A549 (cell line): ENCODE measurements at regions not wholly inside any gene's neighbourhood (a gene's known extent, or its start where the extent isn't known, plus 50 kb on each side); places are given as distances from the start of the nearest gene placed in this dataset.

Experiments
- ATAC-seq, 2 experiments: fragments of 200-7000 bp in 1 of 2; fragments of >200 bp in 1 of 2; cut with Nextera tagmentation in 1 of 2; cut with Tn5 transposase in 1 of 2; 3 replicates each; pipeline versions ENCODE4 v1.8.0 to v1.9.1; 2018 to 2020; ENCODE audit warnings: mild to moderate bottlenecking in 1 of 2, moderate library complexity in 1 of 2
- CTCF ChIA-PET: fragments of 300-600 bp; sonication (Branson Sonifier 250); formaldehyde crosslinking; extraction: SDS; loops from one replicate; lab custom pipeline; 2021; ENCODE audit warnings: antibody characterized with exemption, inconsistent platforms; lab: Yijun Ruan, JAX
- POLR2A ChIA-PET: fragments of 350-600 bp; formaldehyde crosslinking; extraction: SDS; loops from one replicate; lab custom pipeline; 2021; ENCODE audit warnings: antibody characterized with exemption, inconsistent platforms; lab: Yijun Ruan, JAX
- DNase-seq, 2 experiments: peaks; one replicate each; pipeline versions ENCODE4 v3.0.0 to v3.0.0-alpha.2; 2011 to 2016; ENCODE audit warnings: low read depth in 1 of 2, low spot score in 1 of 2
- FAIRE-seq: peaks from 2 replicates; lab custom pipeline; 2011; peaks lifted over from hg19 to GRCh38; lab: Jason Lieb, UNC
- H3K27ac ChIP-seq, 2 experiments: fragments of >200 bp; sonication (Bioruptor Twin); formaldehyde crosslinking; 3 replicates each; pipeline ENCODE4 v1.5.1; 2016 to 2017
- H3K4me1 ChIP-seq: fragments of >200 bp; sonication (Bioruptor Twin); formaldehyde crosslinking; 3 replicates; pipeline ENCODE4 v1.6.1; 2016
- H3K4me2 ChIP-seq: fragments of >200 bp; sonication (Bioruptor Twin); formaldehyde crosslinking; 3 replicates; pipeline ENCODE4 v1.6.1; 2016
- H3K4me3 ChIP-seq: fragments of >200 bp; sonication (Bioruptor Twin); formaldehyde crosslinking; 3 replicates; pipeline ENCODE4 v1.5.1; 2016
- H3K9me3 ChIP-seq: fragments of >200 bp; sonication (Bioruptor Twin); formaldehyde crosslinking; 3 replicates; pipeline ENCODE4 v1.6.1; 2016
- BHLHE40 ChIP-seq: IDR thresholded peaks from 2 replicates; pipeline ENCODE4 v1.6.1; 2012; ENCODE audit warnings: low read depth, low read length, inconsistent platforms
- CBX2 ChIP-seq: fragments of 200-600 bp; sonication (generic); IDR thresholded peaks from 2 replicates; pipeline ENCODE4 v1.6.1; 2016; ENCODE audit warnings: low read depth, mild to moderate bottlenecking, borderline replicate concordance
- CBX8 ChIP-seq: fragments of 200-600 bp; sonication (generic); IDR thresholded peaks from 2 replicates; pipeline ENCODE4 v1.6.1; 2016
- CHD2 ChIP-seq: fragments of 150-350 bp; IDR thresholded peaks from 2 replicates; pipeline ENCODE4 v1.6.1; 2014; ENCODE audit warnings: low read length; ENCODE audit not compliant: partially characterized antibody
- EHMT2 ChIP-seq: fragments of 200-600 bp; sonication (generic); IDR thresholded peaks from 2 replicates; pipeline ENCODE4 v1.6.1; 2016; ENCODE audit warnings: antibody characterized with exemption, low read depth, mild to moderate bottlenecking, moderate library complexity
- EP300 ChIP-seq, 2 experiments: fragments of >200 bp; sonication (Bioruptor Twin); formaldehyde crosslinking; IDR thresholded peaks; 2 replicates in 1 of 2; 3 replicates in 1 of 2; pipeline ENCODE4 v1.6.1; 2016 to 2017
- FOSL2 ChIP-seq, 2 experiments: fragments of 450-650 bp in 1 of 2; fragments of >200 bp in 1 of 2; sonication (Bioruptor Twin) in 1 of 2; formaldehyde crosslinking; IDR thresholded peaks; 2 replicates each; pipeline versions ENCODE4 v1.5.0 to v1.6.1; 2016 to 2020; ENCODE audit warnings: mild to moderate bottlenecking in 1 of 2, moderate library complexity in 1 of 2
- FOXS1 ChIP-seq: fragments of 250-450 bp; sonication (Bioruptor Pico); IDR thresholded peaks from 2 replicates; pipeline ENCODE4 v1.5.0; 2020; ENCODE audit warnings: mild to moderate bottlenecking, moderate library complexity
- HOXA7 ChIP-seq: fragments of 250-450 bp; sonication (Bioruptor Pico); IDR thresholded peaks from 2 replicates; pipeline ENCODE4 v1.5.0; 2020; ENCODE audit warnings: mild to moderate bottlenecking, moderate library complexity
- HOXB5 ChIP-seq: fragments of 250-450 bp; sonication (Bioruptor Pico); IDR thresholded peaks from 2 replicates; pipeline ENCODE4 v1.5.0; 2020; ENCODE audit warnings: mild to moderate bottlenecking, moderate library complexity
- JUN ChIP-seq, 2 experiments: fragments of >200 bp; sonication (Bioruptor Twin); formaldehyde crosslinking; IDR thresholded peaks; 2 replicates in 1 of 2; 3 replicates in 1 of 2; pipeline ENCODE4 v1.6.1; 2016 to 2017
- JUNB ChIP-seq: fragments of >200 bp; sonication (Bioruptor Twin); formaldehyde crosslinking; IDR thresholded peaks from 2 replicates; pipeline ENCODE4 v1.6.1; 2016
- KDM1A ChIP-seq: fragments of 200-600 bp; sonication (generic); IDR thresholded peaks from 2 replicates; pipeline ENCODE4 v1.6.1; 2016; ENCODE audit warnings: low read depth, mild to moderate bottlenecking
- KDM5A ChIP-seq: fragments of 200-600 bp; sonication (generic); IDR thresholded peaks from 2 replicates; pipeline ENCODE4 v1.6.1; 2016; ENCODE audit warnings: antibody characterized with exemption, mild to moderate bottlenecking
- MAFK ChIP-seq: fragments of 450-650 bp; IDR thresholded peaks from 2 replicates; pipeline ENCODE4 v1.6.1; 2014; ENCODE audit not compliant: partially characterized antibody
- MYC ChIP-seq: IDR thresholded peaks from 2 replicates; pipeline ENCODE4 v1.6.1; 2012; ENCODE audit warnings: mild to moderate bottlenecking, inconsistent platforms, low read length, improper control_type of control experiment, borderline replicate concordance
- NFE2L2 ChIP-seq: fragments of 150-350 bp; conservative IDR thresholded peaks from 2 replicates; pipeline ENCODE4 v1.6.1; 2014; ENCODE audit warnings: low read length
- NPAS2 ChIP-seq: fragments of 250-450 bp; sonication (Bioruptor Pico); IDR thresholded peaks from 2 replicates; pipeline ENCODE4 v1.8.0; 2022; ENCODE audit warnings: mild to moderate bottlenecking, moderate library complexity, borderline replicate concordance
- POLR2A ChIP-seq: IDR thresholded peaks from 2 replicates; pipeline ENCODE4 v1.6.1; 2012; ENCODE audit warnings: mild to moderate bottlenecking, low read length
- POLR2AphosphoS2 ChIP-seq: conservative IDR thresholded peaks from 2 replicates; pipeline ENCODE4 v1.6.1; 2012; ENCODE audit warnings: low read length, improper control_type of control experiment, inconsistent platforms
- RARB ChIP-seq: fragments of 250-450 bp; sonication (Bioruptor Pico); IDR thresholded peaks from 2 replicates; pipeline ENCODE4 v1.8.0; 2021; ENCODE audit warnings: mild to moderate bottlenecking, moderate library complexity
- RFX5 ChIP-seq: fragments of 450-650 bp; IDR thresholded peaks from 2 replicates; pipeline ENCODE4 v1.7.1; 2014; ENCODE audit warnings: antibody characterized with exemption, mild to moderate bottlenecking, moderate library complexity
- SMC3 ChIP-seq: fragments of >200 bp; sonication (Bioruptor Twin); formaldehyde crosslinking; IDR thresholded peaks from 3 replicates; pipeline ENCODE4 v1.6.1; 2018; ENCODE audit warnings: inconsistent platforms
- ZNF302 ChIP-seq: fragments of 250-450 bp; sonication (Bioruptor Pico); IDR thresholded peaks from 2 replicates; pipeline ENCODE4 v1.9.0; 2021; ENCODE audit warnings: inconsistent platforms, mild to moderate bottlenecking, moderate library complexity
- ZSCAN20 ChIP-seq: fragments of 250-450 bp; sonication (Bioruptor Pico); IDR thresholded peaks from 2 replicates; pipeline ENCODE4 v1.8.0; 2022; ENCODE audit warnings: mild to moderate bottlenecking, moderate library complexity
- WGBS: methylation state at CpG from one replicate; pipeline ENCODE4 v1.1.6; 2017; ENCODE audit errors: missing lambda C conversion rate; 5-methylcytosine and 5-hydroxymethylcytosine counted together
- TF ChIP-seq, protein P1 (sequence below): fragments of 150-350 bp; IDR thresholded peaks from 2 replicates; pipeline ENCODE4 v1.6.1; 2014; ENCODE audit warnings: low read depth, mild to moderate bottlenecking, low read length
- TF ChIP-seq, protein P2 (sequence below): IDR thresholded peaks from 2 replicates; pipeline ENCODE4 v1.6.1; 2012
- TF ChIP-seq, protein P3 (sequence below): fragments of >200 bp; sonication (Bioruptor Twin); formaldehyde crosslinking; IDR thresholded peaks from 2 replicates; pipeline ENCODE4 v1.6.1; 2016
- TF ChIP-seq, protein P4 (sequence below): IDR thresholded peaks from 2 replicates; pipeline ENCODE4 v1.6.1; 2012; ENCODE audit warnings: low read depth, borderline replicate concordance

DNA sequence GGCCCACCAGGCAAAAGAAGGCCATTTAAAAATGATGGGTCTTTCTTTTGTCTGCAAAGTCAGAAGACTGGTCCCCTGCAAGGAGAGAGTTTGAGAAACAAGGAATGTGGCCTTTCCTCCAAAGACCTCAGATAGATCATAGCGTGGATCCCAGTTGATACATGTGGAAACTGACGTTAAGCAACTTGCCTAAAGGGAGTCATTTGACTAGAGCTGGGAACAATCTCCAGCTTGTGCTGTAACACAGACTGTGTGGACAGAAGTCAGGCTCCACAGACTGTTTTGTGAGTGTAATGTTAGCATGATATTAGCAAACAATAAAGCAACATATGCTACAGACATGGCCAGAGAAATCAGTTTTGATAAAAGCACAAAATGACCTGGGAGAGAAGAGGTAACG is 140.4 kb upstream of the CITED2 start:
- no peak for TF ChIP-seq MYC
- TF ChIP-seq, protein P1, sequence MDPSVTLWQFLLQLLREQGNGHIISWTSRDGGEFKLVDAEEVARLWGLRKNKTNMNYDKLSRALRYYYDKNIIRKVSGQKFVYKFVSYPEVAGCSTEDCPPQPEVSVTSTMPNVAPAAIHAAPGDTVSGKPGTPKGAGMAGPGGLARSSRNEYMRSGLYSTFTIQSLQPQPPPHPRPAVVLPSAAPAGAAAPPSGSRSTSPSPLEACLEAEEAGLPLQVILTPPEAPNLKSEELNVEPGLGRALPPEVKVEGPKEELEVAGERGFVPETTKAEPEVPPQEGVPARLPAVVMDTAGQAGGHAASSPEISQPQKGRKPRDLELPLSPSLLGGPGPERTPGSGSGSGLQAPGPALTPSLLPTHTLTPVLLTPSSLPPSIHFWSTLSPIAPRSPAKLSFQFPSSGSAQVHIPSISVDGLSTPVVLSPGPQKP: no peak
- TF ChIP-seq, all 56 proteins: peak for 0
- no peaks in the 10 kb centered on the region for H3K9me3 ChIP-seq
- H3K4me3 ChIP-seq: no peak overlapping the region
- FAIRE-seq (no peak), ATAC-seq (no peak), DNase-seq (no peak)
- ChIA-PET POLR2A (no interaction called here), CTCF (interaction anchor here (0.6 kb wide), 1 partner anchor 1285 kb away, joined by 3 read pairs; no protein-coding TSS in a partner anchor)
- H3K4me2 ChIP-seq: no peak overlapping the region
- 90% methylated on average over 3 of the region's 3 CpGs for WGBS
- H3K27ac ChIP-seq: no peak overlapping the region
- peaks cover 4% of the 10 kb centered on the region; the same call in 1 of the 3 replicates for H3K4me1 ChIP-seq

DNA sequence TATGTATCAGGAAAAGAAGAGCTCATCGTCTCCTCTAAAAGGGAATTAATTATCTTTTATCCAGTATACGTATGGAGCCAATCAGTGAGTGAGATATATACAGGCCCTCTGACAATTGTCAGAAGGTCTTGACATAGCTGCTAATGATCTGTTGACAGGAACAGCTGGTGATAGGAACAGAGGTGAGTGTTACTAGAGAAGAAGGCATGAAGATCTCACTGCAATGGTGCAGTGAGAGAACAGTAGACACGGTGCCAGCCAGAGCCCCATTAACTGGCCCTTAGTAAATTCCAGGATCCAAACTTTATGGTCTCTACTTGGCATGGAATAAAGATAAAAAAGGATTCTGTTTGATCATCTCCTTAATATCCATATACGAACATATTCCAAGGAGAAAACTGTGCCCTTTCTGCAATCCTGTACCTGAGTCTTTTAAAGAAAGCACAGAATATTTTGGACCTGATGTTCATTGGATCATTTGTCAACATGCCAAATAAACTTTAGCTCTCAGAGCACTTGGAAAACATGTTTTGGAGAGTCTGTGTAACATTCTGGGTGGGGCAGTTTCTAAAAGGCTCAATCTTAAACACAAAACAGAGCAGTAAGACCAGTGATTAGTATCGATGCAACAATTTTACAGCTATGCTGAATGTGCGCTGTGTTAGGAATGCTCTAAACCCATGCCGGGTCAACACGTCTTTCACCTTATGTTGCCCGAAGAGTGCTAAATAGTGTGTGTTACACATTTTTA is 135.8 kb upstream of the CITED2 start:
- no peaks in the 10 kb centered on the region for H3K4me1 ChIP-seq
- no peak for DNase-seq
- TF ChIP-seq NPAS2 (no peak), CHD2 (no peak), ZNF302 (CRISPR knock-in tag) (no peak), NFE2L2 (no peak), FOXS1 (CRISPR knock-in tag) (no peak), POLR2AphosphoS2 (no peak), HOXB5 (CRISPR knock-in tag) (no peak), ZSCAN20 (CRISPR knock-in tag) (no peak), KDM5A (no peak), RARB (CRISPR knock-in tag) (no peak)
- TF ChIP-seq, protein P2, sequence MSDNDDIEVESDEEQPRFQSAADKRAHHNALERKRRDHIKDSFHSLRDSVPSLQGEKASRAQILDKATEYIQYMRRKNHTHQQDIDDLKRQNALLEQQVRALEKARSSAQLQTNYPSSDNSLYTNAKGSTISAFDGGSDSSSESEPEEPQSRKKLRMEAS: no peak
- TF ChIP-seq, protein P1: no peak
- no peak overlapping the region for H3K4me2 ChIP-seq
- ChIA-PET CTCF (no interaction called here), POLR2A (no interaction called here)
- WGBS: 87% methylated on average over 9 of the region's 9 CpGs
- no peak overlapping the region for H3K4me3 ChIP-seq
- H3K27ac ChIP-seq: no peak overlapping the region
- no peak for ATAC-seq
- no peaks in the 10 kb centered on the region for H3K9me3 ChIP-seq
- no peak for FAIRE-seq

DNA sequence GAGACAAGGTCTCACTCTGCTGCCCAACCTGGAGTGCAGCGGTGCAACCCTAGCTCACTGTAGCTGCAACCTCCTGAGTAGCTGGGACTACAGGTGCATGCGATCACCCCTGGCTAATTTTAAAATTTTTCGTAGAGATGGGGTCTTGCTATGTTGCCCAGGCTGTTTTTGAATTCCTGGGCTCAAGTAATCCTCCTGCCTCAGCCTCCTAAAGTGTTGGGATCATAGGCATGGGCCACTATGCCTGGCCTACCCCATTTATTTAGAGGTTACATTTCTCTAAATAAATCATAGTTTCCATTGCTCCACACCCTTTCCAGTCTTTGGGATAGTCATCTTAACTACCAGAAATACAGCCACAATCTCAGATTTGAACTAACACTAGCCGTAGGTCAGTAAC is 134.7 kb upstream of the CITED2 start:
- ATAC-seq (no peak), DNase-seq (no peak), FAIRE-seq (no peak)
- 79% methylated on average over 4 of the region's 4 CpGs for WGBS
- CTCF ChIA-PET: no interaction called here
- H3K9me3 ChIP-seq: no peaks in the 10 kb centered on the region
- H3K4me3 ChIP-seq: no peak overlapping the region
- no peaks in the 10 kb centered on the region for H3K4me1 ChIP-seq
- H3K27ac ChIP-seq: no peak overlapping the region
- no peak overlapping the region for H3K4me2 ChIP-seq
- POLR2A ChIA-PET: no interaction called here
- TF ChIP-seq EHMT2 (no peak), JUNB (no peak), BHLHE40 (no peak), KDM5A (no peak), HOXA7 (no peak), KDM1A (no peak), JUN (IDR thresholded peaks at IDR 0.05) (no peak), CBX8 (no peak), FOSL2 (IDR thresholded peaks at IDR 0.05) (no peak), FOSL2 (CRISPR knock-in tag; IDR thresholded peaks at IDR 0.05) (no peak), MAFK (no peak), CBX2 (no peak), EP300 (IDR thresholded peaks at IDR 0.05) (no peak), HOXB5 (CRISPR knock-in tag) (no peak), SMC3 (no peak), RFX5 (no peak), POLR2A (no peak)
- TF ChIP-seq, protein P2: no peak
- TF ChIP-seq, protein P3, sequence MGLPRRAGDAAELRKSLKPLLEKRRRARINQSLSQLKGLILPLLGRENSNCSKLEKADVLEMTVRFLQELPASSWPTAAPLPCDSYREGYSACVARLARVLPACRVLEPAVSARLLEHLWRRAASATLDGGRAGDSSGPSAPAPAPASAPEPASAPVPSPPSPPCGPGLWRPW: no peak
- TF ChIP-seq, protein P4, sequence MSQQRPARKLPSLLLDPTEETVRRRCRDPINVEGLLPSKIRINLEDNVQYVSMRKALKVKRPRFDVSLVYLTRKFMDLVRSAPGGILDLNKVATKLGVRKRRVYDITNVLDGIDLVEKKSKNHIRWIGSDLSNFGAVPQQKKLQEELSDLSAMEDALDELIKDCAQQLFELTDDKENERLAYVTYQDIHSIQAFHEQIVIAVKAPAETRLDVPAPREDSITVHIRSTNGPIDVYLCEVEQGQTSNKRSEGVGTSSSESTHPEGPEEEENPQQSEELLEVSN: no peak
- TF ChIP-seq, all 56 proteins: peak for 0
